ENCODE measurements at regions not wholly inside any gene's neighbourhood (a gene's known extent, or its start where the extent isn't known, plus 50 kb on each side); places are given as distances from the start of the nearest gene placed in this dataset.

- in situ Hi-C loops (cut with HindIII; ENCODE audit: low sequenced_read_pairs), result no loop called here
- no peak for DNase-seq (ENCODE audit: low read depth)
- H3K4me3 ChIP-seq (ENCODE audit: low read depth, low read length), result no peak overlapping the region
- TF ChIP-seq CTCF (IDR thresholded peaks at IDR 0.05; ENCODE audit: low read depth, low read length, missing control alignments), result no peak
Measured at GRCh38 chr7:8963722-8964121, 530.3 kb downstream of the NXPH1 start.

GRCh38 chr7:8965177-8965576 is 531.8 kb downstream of the NXPH1 start:
- TF ChIP-seq CTCF (IDR thresholded peaks at IDR 0.05; ENCODE audit: low read depth, low read length, missing control alignments), result no peak
- no peak overlapping the region for H3K4me3 ChIP-seq (ENCODE audit: low read depth, low read length)
- in situ Hi-C loops (cut with HindIII; ENCODE audit: low sequenced_read_pairs), result no loop called here
- DNase-seq (ENCODE audit: low read depth), result no peak

- no peak overlapping the region for H3K4me3 ChIP-seq (ENCODE audit: low read depth, low read length)
- in situ Hi-C loops (cut with HindIII; ENCODE audit: low sequenced_read_pairs), result no loop called here
- TF ChIP-seq CTCF (IDR thresholded peaks at IDR 0.05; ENCODE audit: low read depth, low read length, missing control alignments), result no peak
- DNase-seq (ENCODE audit: low read depth), result no peak
Measured at GRCh38 chr7:8973601-8974000, 540.2 kb downstream of the NXPH1 start.

GRCh38 chr7:8975681-8976080 is 542.3 kb downstream of the NXPH1 start:
- in situ Hi-C loops (cut with HindIII; ENCODE audit: low sequenced_read_pairs), result no loop called here
- no peak overlapping the region for H3K4me3 ChIP-seq (ENCODE audit: low read depth, low read length)
- DNase-seq (ENCODE audit: low read depth), result no peak
- TF ChIP-seq CTCF (IDR thresholded peaks at IDR 0.05; ENCODE audit: low read depth, low read length, missing control alignments), result no peak

- in situ Hi-C loops (cut with HindIII; ENCODE audit: low sequenced_read_pairs), result no loop called here
- no peak for DNase-seq (ENCODE audit: low read depth)
- H3K4me3 ChIP-seq (ENCODE audit: low read depth, low read length), result no peak overlapping the region
- TF ChIP-seq CTCF (IDR thresholded peaks at IDR 0.05; ENCODE audit: low read depth, low read length, missing control alignments), result no peak
Measured at GRCh38 chr7:8982338-8982992, 549.1 kb downstream of the NXPH1 start.

GRCh38 chr7:8985255-8985654 is 551.8 kb downstream of the NXPH1 start:
- H3K4me3 ChIP-seq (ENCODE audit: low read depth, low read length), result no peak overlapping the region
- no peak for DNase-seq (ENCODE audit: low read depth)
- in situ Hi-C loops (cut with HindIII; ENCODE audit: low sequenced_read_pairs), result no loop called here
- TF ChIP-seq CTCF (IDR thresholded peaks at IDR 0.05; ENCODE audit: low read depth, low read length, missing control alignments), result no peak

Data from astrocyte of the cerebellum (primary cell).